Omental fat pad (tissue), 3 donors: ENCODE measurements at regions not wholly inside any gene's neighbourhood (a gene's known extent, or its start where the extent isn't known, plus 50 kb on each side); places are given as distances from the start of the nearest gene placed in this dataset.

Experiments used
- ATAC-seq: fragments of 150-250 bp; one replicate; pipeline ENCODE4 v1.9.1; 2016; ENCODE audit warnings: mild to moderate bottlenecking, moderate library complexity; ENCODE audit not compliant: low FRiP score
- DNase-seq: peaks from one replicate; pipeline ENCODE4 v3.0.0-alpha.2; 2019; ENCODE audit warnings: low spot score
- TF ChIP-seq, protein P1 (sequence below), 3 donors: fragments of 450-650 bp; IDR thresholded peaks; one replicate each; pipeline ENCODE4 v1.5.1; 2016 to 2017; ENCODE audit warnings: antibody characterized with exemption in 3 of 3, mild to moderate bottlenecking in 3 of 3, moderate library complexity in 2 of 3

DNA sequence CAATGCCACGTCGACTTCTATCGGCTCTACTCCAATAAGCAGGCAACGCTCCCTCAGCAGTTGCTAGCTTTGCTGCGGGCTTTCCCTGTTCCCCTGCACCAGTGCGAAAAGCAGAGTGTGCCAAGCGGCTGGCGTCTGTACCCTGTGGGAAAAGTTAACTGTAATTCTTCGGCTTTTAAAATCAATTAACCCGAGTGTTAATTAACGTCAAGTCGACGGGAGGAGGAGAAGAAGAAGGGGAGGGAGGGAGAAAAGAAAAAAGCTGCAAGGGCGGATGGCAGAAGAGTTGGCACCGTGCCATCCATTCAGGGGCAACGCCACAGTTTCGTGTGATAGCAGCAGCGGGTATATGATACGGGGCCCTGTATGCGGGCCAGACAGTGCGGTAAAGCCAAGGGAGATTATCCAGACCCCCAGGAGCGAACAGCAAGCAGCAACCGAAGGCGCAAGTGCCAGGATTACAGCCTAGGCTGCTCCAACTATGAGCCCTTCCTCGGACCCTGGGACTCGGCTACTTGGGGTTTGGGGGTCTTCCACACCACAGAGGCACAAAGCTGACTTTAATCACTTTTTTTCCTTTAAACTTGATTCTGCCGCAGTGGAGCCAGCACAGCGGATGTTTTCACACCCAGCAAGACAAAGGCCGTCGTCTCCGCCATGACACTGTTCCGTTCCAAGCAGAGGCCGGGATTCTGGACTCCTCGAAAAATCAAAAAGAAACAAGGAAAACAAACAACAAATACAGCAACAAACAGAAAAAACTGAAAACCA, 253.8 kb upstream of the PMFBP1 start:
- ATAC-seq (no peak), DNase-seq (no peak)
- TF ChIP-seq, protein P1, sequence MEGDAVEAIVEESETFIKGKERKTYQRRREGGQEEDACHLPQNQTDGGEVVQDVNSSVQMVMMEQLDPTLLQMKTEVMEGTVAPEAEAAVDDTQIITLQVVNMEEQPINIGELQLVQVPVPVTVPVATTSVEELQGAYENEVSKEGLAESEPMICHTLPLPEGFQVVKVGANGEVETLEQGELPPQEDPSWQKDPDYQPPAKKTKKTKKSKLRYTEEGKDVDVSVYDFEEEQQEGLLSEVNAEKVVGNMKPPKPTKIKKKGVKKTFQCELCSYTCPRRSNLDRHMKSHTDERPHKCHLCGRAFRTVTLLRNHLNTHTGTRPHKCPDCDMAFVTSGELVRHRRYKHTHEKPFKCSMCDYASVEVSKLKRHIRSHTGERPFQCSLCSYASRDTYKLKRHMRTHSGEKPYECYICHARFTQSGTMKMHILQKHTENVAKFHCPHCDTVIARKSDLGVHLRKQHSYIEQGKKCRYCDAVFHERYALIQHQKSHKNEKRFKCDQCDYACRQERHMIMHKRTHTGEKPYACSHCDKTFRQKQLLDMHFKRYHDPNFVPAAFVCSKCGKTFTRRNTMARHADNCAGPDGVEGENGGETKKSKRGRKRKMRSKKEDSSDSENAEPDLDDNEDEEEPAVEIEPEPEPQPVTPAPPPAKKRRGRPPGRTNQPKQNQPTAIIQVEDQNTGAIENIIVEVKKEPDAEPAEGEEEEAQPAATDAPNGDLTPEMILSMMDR (IDR thresholded peaks at IDR 0.05): no peak

DNA sequence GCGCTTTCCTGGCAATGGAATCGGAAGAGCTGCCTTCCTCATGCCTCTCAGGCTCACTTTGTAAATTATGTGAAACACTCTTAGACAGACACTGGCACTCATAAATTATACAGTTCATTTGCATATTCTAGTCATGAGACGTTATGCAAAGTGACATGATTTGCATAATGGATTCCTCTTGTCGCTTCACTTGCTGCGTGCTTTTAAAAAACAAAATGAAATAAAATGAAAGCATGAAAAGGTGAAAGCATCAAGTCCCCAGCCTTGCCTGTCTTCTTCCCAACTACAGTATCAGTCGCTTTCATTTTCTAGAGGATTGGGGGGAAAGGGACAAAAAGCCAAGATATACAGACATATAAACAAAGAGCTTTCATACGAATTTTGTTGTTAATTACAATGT, 252.8 kb upstream of the PMFBP1 start:
- ATAC-seq (no peak), DNase-seq (no peak)
- TF ChIP-seq, protein P1 (IDR thresholded peaks at IDR 0.05): no peak

DNA sequence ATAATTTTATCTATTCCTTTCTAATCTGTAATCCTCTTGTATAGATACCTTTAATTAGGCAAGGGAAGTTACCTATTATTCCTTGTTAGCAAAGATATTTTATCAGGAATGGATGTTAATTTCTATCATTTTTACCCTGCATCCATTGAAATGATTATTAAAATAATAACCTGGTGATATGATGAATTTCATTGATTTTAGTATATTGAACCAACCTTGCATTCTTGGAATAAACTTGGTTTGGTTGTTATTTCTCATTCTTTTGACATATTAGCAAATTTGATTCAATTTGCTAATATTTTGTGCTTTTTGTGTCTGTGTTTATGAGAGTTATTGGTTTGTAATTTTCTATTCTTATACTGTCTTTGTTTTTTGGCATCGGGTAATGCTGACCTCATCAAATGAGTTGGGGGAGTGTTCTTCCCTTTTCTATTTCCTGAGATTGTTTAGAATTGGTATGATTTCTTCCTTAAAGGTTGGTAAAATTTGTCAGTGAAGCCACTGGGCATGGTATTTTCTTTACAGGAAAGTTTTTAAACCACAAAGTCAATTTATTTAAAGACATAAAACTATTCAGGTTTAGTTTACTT, 250.4 kb upstream of the PMFBP1 start:
- ATAC-seq (no peak), DNase-seq (no peak)
- TF ChIP-seq, protein P1 (IDR thresholded peaks at IDR 0.05): no peak

DNA sequence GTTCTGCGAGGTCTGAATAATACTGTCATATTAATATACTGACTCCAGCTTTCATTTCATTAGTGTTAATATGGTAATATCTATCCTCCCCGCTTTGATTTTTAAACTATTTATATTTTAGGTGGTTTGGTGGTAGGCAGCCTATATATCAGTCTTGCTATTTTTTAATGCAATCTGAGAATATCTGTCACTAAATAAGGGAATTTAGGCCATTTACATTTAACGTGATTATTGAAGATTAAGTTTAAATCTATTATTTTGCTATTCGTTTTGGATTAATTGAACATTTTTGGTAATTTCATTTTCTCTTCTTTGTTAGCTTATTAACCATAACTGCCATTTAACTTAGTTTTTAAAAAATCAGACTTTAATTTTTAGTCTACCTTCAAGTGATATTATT, 247.7 kb upstream of the PMFBP1 start:
- ATAC-seq: no peak
- DNase-seq: no peak
- TF ChIP-seq, protein P1 (IDR thresholded peaks at IDR 0.05): no peak

DNA sequence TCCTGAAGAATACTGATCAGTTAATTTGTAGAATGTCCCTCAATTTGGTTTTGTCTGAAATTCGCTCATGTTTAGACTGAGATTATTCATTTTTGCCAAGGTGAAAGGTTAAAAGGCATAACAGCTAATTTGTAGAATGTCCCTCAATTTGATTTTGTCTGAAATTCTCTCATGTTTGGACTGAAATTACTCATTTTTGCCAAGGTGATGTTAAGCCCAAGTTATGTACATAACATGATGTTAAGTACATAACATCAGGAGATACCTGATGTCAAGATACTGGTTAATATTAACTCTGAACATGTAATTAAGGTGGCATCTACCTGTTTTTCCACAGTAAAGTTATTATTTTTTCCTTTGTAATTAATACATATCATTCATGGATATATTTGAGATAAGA, 243.4 kb upstream of the PMFBP1 start:
- DNase-seq (no peak), ATAC-seq (no peak)
- TF ChIP-seq, protein P1 (IDR thresholded peaks at IDR 0.05): no peak

DNA sequence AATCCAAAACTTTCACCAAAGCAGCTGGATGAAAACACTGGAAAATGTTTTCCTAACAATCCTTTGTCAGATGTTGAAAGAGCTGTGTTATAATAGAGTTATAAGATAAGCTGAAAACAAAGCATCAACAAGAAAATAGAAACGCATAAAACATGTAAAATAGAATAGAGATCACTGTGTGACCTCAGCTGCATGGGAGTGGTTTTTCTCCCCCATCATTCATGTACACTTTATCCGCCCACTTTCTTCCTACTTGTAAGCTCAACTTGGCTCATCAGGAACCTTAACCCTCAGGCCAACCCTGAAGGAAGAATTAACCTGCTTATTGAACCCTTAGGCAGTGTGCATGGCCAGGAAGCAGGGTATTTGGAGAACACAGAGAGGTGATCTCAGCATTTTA, 238.5 kb upstream of the PMFBP1 start:
- DNase-seq (no peak), ATAC-seq (no peak)
- TF ChIP-seq, protein P1 (IDR thresholded peaks at IDR 0.05): no peak

DNA sequence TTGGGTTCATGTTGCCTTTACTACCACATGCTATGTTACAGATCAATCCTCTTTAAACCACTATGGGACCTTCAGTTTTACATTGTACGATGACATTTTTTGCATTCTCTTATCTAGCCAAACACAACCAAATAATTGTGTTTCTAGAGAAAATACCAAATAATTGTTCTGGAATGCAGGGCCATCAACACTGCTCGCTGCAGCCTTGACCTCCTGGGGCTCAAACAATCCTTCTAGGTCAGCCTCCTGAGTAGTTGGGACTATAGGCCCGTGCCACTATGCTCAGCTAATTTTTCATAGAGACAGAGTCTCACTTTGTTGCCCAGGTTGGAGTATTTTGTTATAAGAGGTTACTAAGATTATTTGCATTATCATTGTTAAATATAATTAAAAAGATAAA, 237.5 kb upstream of the PMFBP1 start:
- TF ChIP-seq, protein P1 (IDR thresholded peaks at IDR 0.05): no peak
- DNase-seq: no peak
- ATAC-seq: no peak
